HepG2 (cell line): ENCODE measurements at regions not wholly inside any gene's neighbourhood (a gene's known extent, or its start where the extent isn't known, plus 50 kb on each side); places are given as distances from the start of the nearest gene placed in this dataset.

Experiments used
- ATAC-seq: fragments of 200-7000 bp; cut with Tn5 transposase; 3 replicates; pipeline ENCODE4 v1.9.1; 2020; ENCODE audit warnings: mild to moderate bottlenecking, moderate library complexity
- BruUV-seq: library from RNA; stranded (reverse); fragments of 400-500 nt; replicated peaks from 2 replicates; lab custom pipeline; 2021; lab: Mats Ljungman, UMichigan
- CTCF ChIA-PET: fragments of 300-600 bp; formaldehyde crosslinking; extraction: SDS; loops from one replicate; lab custom pipeline; 2021; ENCODE audit warnings: low total read pairs, inconsistent platforms, low intra/inter-chr PET ratio; lab: Yijun Ruan, JAX
- POLR2A ChIA-PET: fragments of 350-600 bp; sonication (Branson Sonifier 250); formaldehyde crosslinking; loops from one replicate; lab custom pipeline; 2020; ENCODE audit warnings: antibody characterized with exemption, inconsistent platforms; lab: Yijun Ruan, JAX
- DNase-seq: peaks from one replicate; pipeline ENCODE4 v3.0.0-alpha.2; 2015; ENCODE audit warnings: low spot score
- FAIRE-seq: peaks from 3 replicates; lab custom pipeline; 2011; peaks lifted over from hg19 to GRCh38; lab: Jason Lieb, UNC
- H2AFZ ChIP-seq: one replicate; pipeline ENCODE4 v1.6.1; 2011; ENCODE audit warnings: low read length, inconsistent platforms
- H3K27ac ChIP-seq: fragments of 300-600 bp; 3 replicates; pipeline ENCODE4 v1.8.0; 2011; ENCODE audit warnings: mixed run types, mild to moderate bottlenecking, mixed read lengths, low read length, inconsistent platforms; ENCODE audit not compliant: insufficient read depth; ENCODE audit errors: extremely low read length
- H3K27me3 ChIP-seq, 2 experiments: fragments of 200-600 bp in 1 of 2; 2 replicates in 1 of 2; 3 replicates in 1 of 2; pipeline versions ENCODE4 v1.6.0 to v1.8.0; 2011; ENCODE audit warnings: low read length in 2 of 2, mild to moderate bottlenecking in 2 of 2, moderate library complexity in 2 of 2, inconsistent platforms in 1 of 2; ENCODE audit not compliant: insufficient read depth in 2 of 2, control insufficient read depth in 1 of 2
- H3K36me3 ChIP-seq, 2 experiments: fragments of 200-600 bp in 1 of 2; replicated peaks in 1 of 2; 2 replicates in 1 of 2; 3 replicates in 1 of 2; pipeline versions ENCODE4 v1.5.1 to v1.8.0; 2011; ENCODE audit warnings: low read length in 2 of 2, inconsistent platforms in 1 of 2; ENCODE audit not compliant: insufficient read depth in 2 of 2, control insufficient read depth in 1 of 2
- H3K4me1 ChIP-seq: 2 replicates; pipeline ENCODE4 v1.5.1; 2012; ENCODE audit warnings: low read length, inconsistent platforms; ENCODE audit not compliant: insufficient read depth
- H3K4me2 ChIP-seq: 2 replicates; pipeline ENCODE4 v1.6.0; 2011; ENCODE audit warnings: low read depth, low read length, inconsistent platforms
- H3K4me3 ChIP-seq, 3 experiments: fragments of 200-600 bp in 1 of 3; sonication (generic), shearing (Covaris generic) in 1 of 3; replicated peaks in 1 of 3; 2 replicates each; pipeline ENCODE4 v1.5.1; 2011 to 2016; ENCODE audit warnings: low read length in 3 of 3, inconsistent platforms in 2 of 3, low read depth in 2 of 3, mild to moderate bottlenecking in 2 of 3, control low read depth in 1 of 3, mixed read lengths in 1 of 3; ENCODE audit not compliant: insufficient read depth in 1 of 3
- H3K79me2 ChIP-seq: one replicate; pipeline ENCODE4 v1.6.1; 2011; ENCODE audit warnings: low read length, inconsistent platforms; ENCODE audit not compliant: insufficient read depth
- H3K9ac ChIP-seq: 2 replicates; pipeline ENCODE4 v1.6.0; 2011; ENCODE audit warnings: mild to moderate bottlenecking, low read depth, low read length, inconsistent platforms; ENCODE audit not compliant: insufficient read depth
- H3K9me3 ChIP-seq: 2 replicates; pipeline ENCODE4 v1.5.1; 2012; ENCODE audit warnings: mild to moderate bottlenecking, low read length
- H4K20me1 ChIP-seq: 2 replicates; pipeline ENCODE4 v1.6.0; 2011; ENCODE audit warnings: inconsistent platforms, mild to moderate bottlenecking, low read length, moderate library complexity; ENCODE audit not compliant: insufficient read depth
- HNRNPK ChIP-seq: fragments of 200-400 bp; formaldehyde crosslinking; IDR thresholded peaks from 2 replicates; pipeline ENCODE4 v1.6.1; 2018; ENCODE audit warnings: low read length, low read depth, moderate library complexity, mild to moderate bottlenecking; ENCODE audit not compliant: poor library complexity, severe bottlenecking
- KDM5B ChIP-seq: sonication (generic); formaldehyde crosslinking; IDR thresholded peaks from 2 replicates; pipeline ENCODE4 v1.4.0; 2020; ENCODE audit warnings: missing genetic modification reagents, mild to moderate bottlenecking, borderline replicate concordance
- MIER3 ChIP-seq: IDR thresholded peaks from 2 replicates; pipeline ENCODE4 v1.6.1; 2016; ENCODE audit warnings: missing compliant biosample characterization, borderline replicate concordance
- PHF20 ChIP-seq: sonication (generic); formaldehyde crosslinking; IDR thresholded peaks from 2 replicates; pipeline ENCODE4 v1.5.0; 2020; ENCODE audit warnings: mild to moderate bottlenecking, missing genetic modification reagents
- TERF1 ChIP-seq: sonication (generic); formaldehyde crosslinking; IDR thresholded peaks from 2 replicates; pipeline ENCODE4 v1.8.0; 2022; ENCODE audit warnings: mild to moderate bottlenecking, missing genetic modification reagents, moderate library complexity
- ZFP1 ChIP-seq: IDR thresholded peaks from 2 replicates; pipeline ENCODE4 v1.6.1; 2016
- ZNF652 ChIP-seq: IDR thresholded peaks from 2 replicates; pipeline ENCODE4 v1.6.1; 2016; ENCODE audit warnings: low read depth, borderline replicate concordance
- ZNF775 ChIP-seq: sonication (generic); formaldehyde crosslinking; IDR thresholded peaks from 2 replicates; pipeline ENCODE4 v1.4.0; 2020; ENCODE audit warnings: missing genetic modification reagents, mild to moderate bottlenecking, moderate library complexity, borderline replicate concordance
- WGBS: methylation state at CpG from one replicate; pipeline ENCODE4 v1.1.6; 2017; ENCODE audit warnings: low lambda C conversion rate; 5-methylcytosine and 5-hydroxymethylcytosine counted together
- in situ Hi-C: cut with HindIII; loops from 2 replicates; pipeline ENCODE4 v1.10.0; 2017; ENCODE audit warnings: low pct_unique_long_range_greater_than_20kb; ENCODE audit not compliant: extremely low pct_ligation_motif_present
- intact Hi-C: fragments of 100-400 bp; cut with micrococcal nuclease; formaldehyde crosslinking; loops from one replicate; pipeline ENCODE4 v1.10.0; 2022; ENCODE audit not compliant: unreplicated experiment

- no peak for TF ChIP-seq PHF20 (CRISPR knock-in tag)
- TF ChIP-seq, all 625 proteins: peak for 0
Observed at GRCh38 chr6:125604257-125604656, 145.2 kb upstream of the HEY2 start (continued).

- BruUV-seq, result no TSS peak
- WGBS, result 28% methylated on average over 11 of the region's 11 CpGs
- H3K27ac ChIP-seq, result no peak overlapping the region
- H3K79me2 ChIP-seq, result no peaks in the 10 kb centered on the region
- POLR2A ChIA-PET, result no interaction called here
- CTCF ChIA-PET, result no interaction called here
- no peak for DNase-seq
- H4K20me1 ChIP-seq, result no peaks in the 10 kb centered on the region
- intact Hi-C loops (no loop called here), in situ Hi-C loops (no loop called here)
- no peak for ATAC-seq
- no peak overlapping the region for H2AFZ ChIP-seq
- no peaks in the 10 kb centered on the region for H3K4me1 ChIP-seq
- no peaks in the 10 kb centered on the region for H3K9me3 ChIP-seq
- no peaks in the 10 kb centered on the region for H3K27me3 ChIP-seq
- FAIRE-seq, result no peak
- H3K36me3 ChIP-seq, result no peaks in the 10 kb centered on the region
- H3K9ac ChIP-seq, result no peak overlapping the region
- no peak overlapping the region for H3K4me3 ChIP-seq
- no peak overlapping the region for H3K4me2 ChIP-seq
- TF ChIP-seq ZNF775 (CRISPR knock-in tag) (no peak), HNRNPK (peak; percentile 72), ZNF652 (CRISPR knock-in tag) (peak; percentile 33; the same call in 1 of the 2 replicates), MIER3 (CRISPR knock-in tag) (no peak), KDM5B (no peak), ZFP1 (CRISPR knock-in tag) (no peak), TERF1 (CRISPR knock-in tag) (no peak)
Observed at GRCh38 chr6:125611573-125612344, 137.7 kb upstream of the HEY2 start.
